ENCODE measurements at regions not wholly inside any gene's neighbourhood (a gene's known extent, or its start where the extent isn't known, plus 50 kb on each side); places are given as distances from the start of the nearest gene placed in this dataset.

GRCh38 chr5:112686675-112687074, 51.0 kb upstream of the APC start:
- no peak overlapping the region for H3K27ac ChIP-seq
- no peak overlapping the region for H3K4me3 ChIP-seq

- Histone ChIP-seq H3K27ac (no peak overlapping the region), H3K4me3 (no peak overlapping the region)
Measured at GRCh38 chr5:112687306-112687705, 50.4 kb upstream of the APC start.
